ENCODE measurements at regions not wholly inside any gene's neighbourhood (a gene's known extent, or its start where the extent isn't known, plus 50 kb on each side); places are given as distances from the start of the nearest gene placed in this dataset.

DNA sequence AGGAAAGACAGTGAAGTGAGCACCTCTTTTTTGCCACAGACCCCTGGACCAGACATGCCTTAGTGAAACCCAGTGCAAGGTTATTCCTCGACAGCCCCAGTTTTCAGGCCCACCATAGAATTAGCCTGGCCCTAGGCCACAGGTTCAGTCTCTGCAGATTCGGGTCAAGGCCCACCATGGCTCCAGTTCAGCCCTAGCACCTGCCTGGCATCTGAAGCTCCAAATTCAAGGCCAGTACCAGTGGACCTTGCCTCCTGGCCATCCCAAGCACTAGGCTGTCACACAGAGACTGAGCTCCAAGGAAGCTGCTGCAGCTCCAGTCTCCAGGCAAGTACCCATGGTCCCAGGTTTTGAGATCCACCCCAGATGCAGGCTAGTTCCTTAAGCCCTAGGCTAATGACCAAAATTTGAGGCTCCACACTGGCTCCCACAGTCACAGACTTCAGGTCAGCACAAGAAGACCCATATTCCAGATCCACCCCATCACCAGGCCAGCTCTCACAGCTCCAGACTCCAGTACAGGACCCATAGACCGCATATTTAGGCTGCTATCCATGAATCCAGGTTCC lies 877.5 kb upstream of the ADGRB3 start:
- Histone ChIP-seq H3K9me3 (ENCODE audit: control insufficient read depth, insufficient read depth, low read depth, low read length) (no peaks in the 10 kb centered on the region), H3K4me1 (ENCODE audit: control insufficient read depth, insufficient read depth, low read length) (no peaks in the 10 kb centered on the region), H3K36me3 (ENCODE audit: control insufficient read depth in 2 of 2, insufficient read depth in 1 of 2, low read length in 2 of 2) (no peaks in the 10 kb centered on the region), H3K4me3 (ENCODE audit: low read depth, low read length) (no peak overlapping the region), H3K27ac (ENCODE audit: extremely low read depth, low read depth, low read length) (no peak overlapping the region)
- ChIA-PET POLR2A (no interaction called here), CTCF (no interaction called here)
- TF ChIP-seq ZNF596 (tag by site-specific recombination; IDR thresholded peaks at IDR 0.05) (no peak), MEIS1 (CRISPR knock-in tag; IDR thresholded peaks at IDR 0.05; ENCODE audit: borderline replicate concordance) (no peak)
- TF ChIP-seq, protein P1, sequence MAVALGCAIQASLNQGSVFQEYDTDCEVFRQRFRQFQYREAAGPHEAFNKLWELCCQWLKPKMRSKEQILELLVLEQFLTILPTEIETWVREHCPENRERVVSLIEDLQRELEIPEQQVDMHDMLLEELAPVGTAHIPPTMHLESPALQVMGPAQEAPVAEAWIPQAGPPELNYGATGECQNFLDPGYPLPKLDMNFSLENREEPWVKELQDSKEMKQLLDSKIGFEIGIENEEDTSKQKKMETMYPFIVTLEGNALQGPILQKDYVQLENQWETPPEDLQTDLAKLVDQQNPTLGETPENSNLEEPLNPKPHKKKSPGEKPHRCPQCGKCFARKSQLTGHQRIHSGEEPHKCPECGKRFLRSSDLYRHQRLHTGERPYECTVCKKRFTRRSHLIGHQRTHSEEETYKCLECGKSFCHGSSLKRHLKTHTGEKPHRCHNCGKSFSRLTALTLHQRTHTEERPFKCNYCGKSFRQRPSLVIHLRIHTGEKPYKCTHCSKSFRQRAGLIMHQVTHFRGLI (tag by site-specific recombination; IDR thresholded peaks at IDR 0.05) = no peak
- TF ChIP-seq, protein P2, sequence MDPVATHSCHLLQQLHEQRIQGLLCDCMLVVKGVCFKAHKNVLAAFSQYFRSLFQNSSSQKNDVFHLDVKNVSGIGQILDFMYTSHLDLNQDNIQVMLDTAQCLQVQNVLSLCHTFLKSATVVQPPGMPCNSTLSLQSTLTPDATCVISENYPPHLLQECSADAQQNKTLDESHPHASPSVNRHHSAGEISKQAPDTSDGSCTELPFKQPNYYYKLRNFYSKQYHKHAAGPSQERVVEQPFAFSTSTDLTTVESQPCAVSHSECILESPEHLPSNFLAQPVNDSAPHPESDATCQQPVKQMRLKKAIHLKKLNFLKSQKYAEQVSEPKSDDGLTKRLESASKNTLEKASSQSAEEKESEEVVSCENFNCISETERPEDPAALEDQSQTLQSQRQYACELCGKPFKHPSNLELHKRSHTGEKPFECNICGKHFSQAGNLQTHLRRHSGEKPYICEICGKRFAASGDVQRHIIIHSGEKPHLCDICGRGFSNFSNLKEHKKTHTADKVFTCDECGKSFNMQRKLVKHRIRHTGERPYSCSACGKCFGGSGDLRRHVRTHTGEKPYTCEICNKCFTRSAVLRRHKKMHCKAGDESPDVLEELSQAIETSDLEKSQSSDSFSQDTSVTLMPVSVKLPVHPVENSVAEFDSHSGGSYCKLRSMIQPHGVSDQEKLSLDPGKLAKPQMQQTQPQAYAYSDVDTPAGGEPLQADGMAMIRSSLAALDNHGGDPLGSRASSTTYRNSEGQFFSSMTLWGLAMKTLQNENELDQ (tag by site-specific recombination; IDR thresholded peaks at IDR 0.05; ENCODE audit: low read depth) = no peak

DNA sequence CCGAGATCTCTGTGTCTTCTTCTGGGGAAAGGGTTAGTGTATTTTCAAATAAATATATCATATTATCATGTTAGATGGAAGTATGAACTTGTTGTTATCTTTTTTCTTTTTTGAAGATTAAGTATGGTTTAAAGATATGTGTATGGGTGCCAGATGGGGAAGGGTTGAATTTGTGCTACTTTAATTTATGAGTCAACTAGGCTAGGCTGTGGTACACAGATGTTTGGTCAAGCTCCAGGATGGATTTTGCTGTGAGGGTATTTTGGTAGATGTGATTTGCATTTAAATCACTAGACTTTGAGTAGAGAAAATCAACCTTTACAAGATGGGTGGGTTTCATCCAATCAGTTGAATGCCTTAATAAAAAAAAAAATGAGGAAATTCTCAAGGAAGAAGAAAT lies 886.6 kb upstream of the ADGRB3 start:
- ChIA-PET POLR2A (no interaction called here), CTCF (no interaction called here)

DNA sequence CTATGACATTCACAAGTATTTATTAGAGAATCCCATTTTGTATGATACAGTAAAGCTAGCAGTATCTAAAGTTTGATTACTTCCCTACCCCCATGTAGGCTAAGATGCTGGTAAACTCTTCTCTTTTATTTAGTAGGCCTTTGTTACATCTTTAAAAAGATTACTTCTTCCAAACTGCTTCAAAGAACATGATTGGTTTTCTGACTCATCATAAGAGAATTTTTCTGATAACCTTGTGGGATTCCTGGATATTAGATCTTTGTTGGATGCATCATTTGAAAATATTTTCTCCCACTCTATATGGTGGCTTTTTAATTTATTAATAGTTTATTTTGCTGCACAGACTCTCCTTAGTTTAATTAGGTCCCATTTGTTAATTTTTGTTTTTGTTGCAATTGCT lies 898.3 kb upstream of the ADGRB3 start:
- POLR2A ChIA-PET = no interaction called here
- no peak overlapping the region for H3K4me3 ChIP-seq (ENCODE audit: low read depth, low read length)
- no peaks in the 10 kb centered on the region for H3K36me3 ChIP-seq (ENCODE audit: control insufficient read depth in 2 of 2, insufficient read depth in 1 of 2, low read length in 2 of 2)
- no peak overlapping the region for H3K27ac ChIP-seq (ENCODE audit: extremely low read depth, low read depth, low read length)
- CTCF ChIA-PET = interaction anchor here (0.6 kb wide), 1 partner anchor 12 kb away, joined by 3 read pairs; no protein-coding TSS in a partner anchor
- H3K9me3 ChIP-seq (ENCODE audit: control insufficient read depth, insufficient read depth, low read depth, low read length) = no peaks in the 10 kb centered on the region
- no peaks in the 10 kb centered on the region for H3K4me1 ChIP-seq (ENCODE audit: control insufficient read depth, insufficient read depth, low read length)
- TF ChIP-seq GLIS1 (tag by site-specific recombination; IDR thresholded peaks at IDR 0.05) = no peak
- TF ChIP-seq WT1 (tag by site-specific recombination; IDR thresholded peaks at IDR 0.05) = no peak
- TF ChIP-seq, protein P3, sequence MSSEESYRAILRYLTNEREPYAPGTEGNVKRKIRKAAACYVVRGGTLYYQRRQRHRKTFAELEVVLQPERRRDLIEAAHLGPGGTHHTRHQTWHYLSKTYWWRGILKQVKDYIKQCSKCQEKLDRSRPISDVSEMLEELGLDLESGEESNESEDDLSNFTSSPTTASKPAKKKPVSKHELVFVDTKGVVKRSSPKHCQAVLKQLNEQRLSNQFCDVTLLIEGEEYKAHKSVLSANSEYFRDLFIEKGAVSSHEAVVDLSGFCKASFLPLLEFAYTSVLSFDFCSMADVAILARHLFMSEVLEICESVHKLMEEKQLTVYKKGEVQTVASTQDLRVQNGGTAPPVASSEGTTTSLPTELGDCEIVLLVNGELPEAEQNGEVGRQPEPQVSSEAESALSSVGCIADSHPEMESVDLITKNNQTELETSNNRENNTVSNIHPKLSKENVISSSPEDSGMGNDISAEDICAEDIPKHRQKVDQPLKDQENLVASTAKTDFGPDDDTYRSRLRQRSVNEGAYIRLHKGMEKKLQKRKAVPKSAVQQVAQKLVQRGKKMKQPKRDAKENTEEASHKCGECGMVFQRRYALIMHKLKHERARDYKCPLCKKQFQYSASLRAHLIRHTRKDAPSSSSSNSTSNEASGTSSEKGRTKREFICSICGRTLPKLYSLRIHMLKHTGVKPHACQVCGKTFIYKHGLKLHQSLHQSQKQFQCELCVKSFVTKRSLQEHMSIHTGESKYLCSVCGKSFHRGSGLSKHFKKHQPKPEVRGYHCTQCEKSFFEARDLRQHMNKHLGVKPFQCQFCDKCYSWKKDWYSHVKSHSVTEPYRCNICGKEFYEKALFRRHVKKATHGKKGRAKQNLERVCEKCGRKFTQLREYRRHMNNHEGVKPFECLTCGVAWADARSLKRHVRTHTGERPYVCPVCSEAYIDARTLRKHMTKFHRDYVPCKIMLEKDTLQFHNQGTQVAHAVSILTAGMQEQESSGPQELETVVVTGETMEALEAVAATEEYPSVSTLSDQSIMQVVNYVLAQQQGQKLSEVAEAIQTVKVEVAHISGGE (tag by site-specific recombination; conservative IDR thresholded peaks at IDR 0.05; ENCODE audit: low read depth) = no peak
- no peak for TF ChIP-seq ZNF391 (tag by site-specific recombination; IDR thresholded peaks at IDR 0.05; ENCODE audit: borderline replicate concordance, low read depth)
- no peak for TF ChIP-seq ZEB2 (tag by site-specific recombination; IDR thresholded peaks at IDR 0.05)
- TF ChIP-seq ZBTB17 (tag by site-specific recombination; IDR thresholded peaks at IDR 0.05) = no peak
- no peak for TF ChIP-seq ZNF184 (tag by site-specific recombination; IDR thresholded peaks at IDR 0.05)
- no peak for TF ChIP-seq KLF9 (tag by site-specific recombination; IDR thresholded peaks at IDR 0.05; ENCODE audit: low read depth)
- no peak for TF ChIP-seq KLF16 (tag by site-specific recombination; IDR thresholded peaks at IDR 0.05)
- TF ChIP-seq ZNF23 (tag by site-specific recombination; IDR thresholded peaks at IDR 0.05; ENCODE audit: borderline replicate concordance) = no peak
- no peak for TF ChIP-seq ZNF768 (tag by site-specific recombination; IDR thresholded peaks at IDR 0.05)
- no peak for TF ChIP-seq IKZF3 (tag by site-specific recombination; IDR thresholded peaks at IDR 0.05)
- TF ChIP-seq ZNF677 (tag by site-specific recombination; IDR thresholded peaks at IDR 0.05) = no peak

More for the DNA sequence above, 886.6 kb upstream of the ADGRB3 start:
- Histone ChIP-seq H3K27ac (ENCODE audit: extremely low read depth, low read depth, low read length) (no peak overlapping the region), H3K36me3 (ENCODE audit: control insufficient read depth in 2 of 2, insufficient read depth in 1 of 2, low read length in 2 of 2) (no peaks in the 10 kb centered on the region), H3K9me3 (ENCODE audit: control insufficient read depth, insufficient read depth, low read depth, low read length) (no peaks in the 10 kb centered on the region), H3K4me3 (ENCODE audit: low read depth, low read length) (no peak overlapping the region), H3K4me1 (ENCODE audit: control insufficient read depth, insufficient read depth, low read length) (no peaks in the 10 kb centered on the region)
- TF ChIP-seq, protein P4, sequence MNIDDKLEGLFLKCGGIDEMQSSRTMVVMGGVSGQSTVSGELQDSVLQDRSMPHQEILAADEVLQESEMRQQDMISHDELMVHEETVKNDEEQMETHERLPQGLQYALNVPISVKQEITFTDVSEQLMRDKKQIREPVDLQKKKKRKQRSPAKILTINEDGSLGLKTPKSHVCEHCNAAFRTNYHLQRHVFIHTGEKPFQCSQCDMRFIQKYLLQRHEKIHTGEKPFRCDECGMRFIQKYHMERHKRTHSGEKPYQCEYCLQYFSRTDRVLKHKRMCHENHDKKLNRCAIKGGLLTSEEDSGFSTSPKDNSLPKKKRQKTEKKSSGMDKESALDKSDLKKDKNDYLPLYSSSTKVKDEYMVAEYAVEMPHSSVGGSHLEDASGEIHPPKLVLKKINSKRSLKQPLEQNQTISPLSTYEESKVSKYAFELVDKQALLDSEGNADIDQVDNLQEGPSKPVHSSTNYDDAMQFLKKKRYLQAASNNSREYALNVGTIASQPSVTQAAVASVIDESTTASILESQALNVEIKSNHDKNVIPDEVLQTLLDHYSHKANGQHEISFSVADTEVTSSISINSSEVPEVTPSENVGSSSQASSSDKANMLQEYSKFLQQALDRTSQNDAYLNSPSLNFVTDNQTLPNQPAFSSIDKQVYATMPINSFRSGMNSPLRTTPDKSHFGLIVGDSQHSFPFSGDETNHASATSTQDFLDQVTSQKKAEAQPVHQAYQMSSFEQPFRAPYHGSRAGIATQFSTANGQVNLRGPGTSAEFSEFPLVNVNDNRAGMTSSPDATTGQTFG (tag by site-specific recombination; IDR thresholded peaks at IDR 0.05; ENCODE audit: borderline replicate concordance) = no peak

Data from HEK293 (cell line).